GM18870 (cell line): ENCODE measurements at regions not wholly inside any gene's neighbourhood (a gene's known extent, or its start where the extent isn't known, plus 50 kb on each side); places are given as distances from the start of the nearest gene placed in this dataset.
"Not testable (repeated sequence)": the region's sequence is repeated elsewhere in the genome, so short reads cannot be mapped to it uniquely, and the experiment has no call there.

ENCODE experiments used
- ATAC-seq: cut with Tn5 transposase; IDR thresholded peaks from one replicate; pipeline ENCODE4 v1.9.1; 2021; ENCODE audit warnings: moderate library complexity; ENCODE audit not compliant: unreplicated experiment

DNA sequence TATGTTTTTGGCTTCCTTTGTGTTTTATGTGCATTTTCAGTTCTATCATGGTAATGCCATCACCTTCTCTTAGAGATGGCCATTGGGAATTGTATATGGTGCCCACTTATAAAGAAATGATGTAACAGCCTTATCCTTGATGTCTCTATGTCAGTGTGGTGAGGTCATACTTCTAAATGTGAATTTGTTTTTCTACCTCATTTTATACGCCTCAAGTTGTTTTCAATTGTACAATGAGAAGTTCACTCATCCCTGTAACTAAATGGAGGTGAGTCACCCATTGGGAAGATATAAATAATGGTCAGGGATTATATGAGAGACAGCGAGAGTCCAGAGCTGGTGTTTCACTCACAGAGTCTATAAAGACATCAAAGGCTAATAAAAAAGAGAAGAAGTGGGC, 402.4 kb downstream of the AGTPBP1 start:
- no peak for ATAC-seq

- no peak for ATAC-seq
These were observed 407.5 kb downstream of the AGTPBP1 start for GRCh38 chr9:85334228-85334627.

GRCh38 chr9:85332487-85332886, 409.3 kb downstream of the AGTPBP1 start:
- ATAC-seq, result no peak

DNA sequence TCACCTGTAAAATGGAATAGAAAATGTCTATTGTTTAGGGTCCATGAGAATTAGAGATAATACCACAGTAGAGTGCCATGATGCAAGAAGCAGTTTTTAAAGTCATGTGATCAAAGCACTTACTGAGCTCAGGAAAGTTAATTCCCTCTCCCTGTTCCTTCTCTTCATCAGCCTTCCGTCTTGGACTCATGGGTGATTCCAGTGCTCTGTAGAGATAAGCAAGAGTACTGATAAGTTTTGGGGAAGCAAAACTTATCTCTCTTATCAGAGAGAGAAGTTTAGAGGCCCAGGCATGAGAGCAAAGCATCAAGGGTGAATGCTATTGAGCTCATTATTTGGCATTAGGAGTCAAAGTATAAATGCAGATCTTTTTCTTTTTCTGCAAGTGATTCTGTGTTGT, 410.1 kb downstream of the AGTPBP1 start:
- no peak for ATAC-seq

- no peak for ATAC-seq
These were observed 419.2 kb downstream of the AGTPBP1 start for GRCh38 chr9:85322592-85322991.

GRCh38 chr9:85321561-85321960, 420.2 kb downstream of the AGTPBP1 start:
- ATAC-seq, result no peak

GRCh38 chr9:85319936-85320656, 421.7 kb downstream of the AGTPBP1 start:
- ATAC-seq, result no peak

DNA sequence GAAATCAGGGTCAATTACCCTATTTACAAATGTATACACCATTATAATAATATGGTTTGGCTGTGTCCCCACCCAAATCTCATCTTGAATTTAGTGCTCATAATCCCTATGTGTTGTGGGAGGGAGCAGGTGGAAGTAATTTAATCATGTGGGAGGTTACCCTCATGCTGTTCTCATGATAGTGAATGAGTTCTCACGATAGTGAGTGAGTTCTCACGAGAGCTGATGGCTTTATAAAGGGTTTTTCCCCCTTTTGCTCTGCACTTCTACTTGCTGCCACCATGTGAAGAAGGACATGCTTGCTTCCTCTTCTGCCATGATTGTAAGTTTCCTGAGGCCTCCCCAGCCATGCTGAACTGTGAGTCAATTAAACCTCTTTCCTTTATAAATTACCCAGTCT, 426.2 kb downstream of the AGTPBP1 start:
- not testable (repeated sequence) for ATAC-seq

- no peak for ATAC-seq
These were observed 431.2 kb downstream of the AGTPBP1 start for GRCh38 chr9:85310573-85310972.

- no peak for ATAC-seq
These were observed 438.0 kb downstream of the AGTPBP1 start for GRCh38 chr9:85303757-85304134.

- no peak for ATAC-seq
These were observed 438.6 kb downstream of the AGTPBP1 start for GRCh38 chr9:85302938-85303756.

- ATAC-seq, result no peak
These were observed 443.3 kb downstream of the AGTPBP1 start for GRCh38 chr9:85298499-85298898.

DNA sequence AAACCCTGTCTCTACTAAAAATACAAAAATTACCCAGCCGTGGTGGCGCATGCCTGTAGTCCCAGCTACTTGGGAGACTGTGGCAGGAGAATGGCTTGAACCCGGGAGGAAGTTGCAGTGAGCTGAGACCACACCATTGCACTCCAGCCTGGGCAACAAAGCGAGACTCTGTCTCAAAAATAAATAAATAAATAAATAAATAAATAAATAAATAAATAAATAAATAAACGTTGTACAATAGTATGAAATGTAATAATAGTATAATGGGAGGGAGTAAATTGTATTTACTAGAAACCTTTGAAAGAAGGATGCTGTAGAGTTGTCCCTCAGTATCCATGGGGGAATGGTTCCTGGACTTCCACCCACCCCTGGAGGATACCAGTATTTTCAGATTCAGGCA, 446.5 kb downstream of the AGTPBP1 start:
- not testable (repeated sequence) for ATAC-seq

GRCh38 chr9:85292261-85292660, 449.5 kb downstream of the AGTPBP1 start:
- ATAC-seq, result no peak

GRCh38 chr9:85291266-85291665, 450.5 kb downstream of the AGTPBP1 start:
- no peak for ATAC-seq

DNA sequence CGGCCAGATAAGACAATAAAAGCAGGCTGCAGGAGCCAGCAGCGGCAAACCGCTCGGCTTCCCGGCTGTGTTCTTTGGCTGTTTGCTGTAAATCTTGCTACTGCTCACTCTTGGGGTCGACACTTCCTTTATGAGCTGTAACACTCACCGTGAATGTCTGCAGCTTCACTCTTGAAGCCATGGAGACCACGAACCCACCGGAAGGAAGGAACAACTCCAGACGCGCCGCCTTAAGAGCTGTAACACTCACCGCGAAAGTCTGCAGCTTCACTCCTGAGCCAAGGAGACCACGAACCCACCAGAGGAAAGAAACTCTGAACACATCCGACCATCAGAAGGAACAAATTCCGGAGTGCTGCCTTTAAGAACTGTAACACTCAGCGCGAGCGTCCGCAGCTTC, 451.7 kb downstream of the AGTPBP1 start:
- ATAC-seq, result no peak

DNA sequence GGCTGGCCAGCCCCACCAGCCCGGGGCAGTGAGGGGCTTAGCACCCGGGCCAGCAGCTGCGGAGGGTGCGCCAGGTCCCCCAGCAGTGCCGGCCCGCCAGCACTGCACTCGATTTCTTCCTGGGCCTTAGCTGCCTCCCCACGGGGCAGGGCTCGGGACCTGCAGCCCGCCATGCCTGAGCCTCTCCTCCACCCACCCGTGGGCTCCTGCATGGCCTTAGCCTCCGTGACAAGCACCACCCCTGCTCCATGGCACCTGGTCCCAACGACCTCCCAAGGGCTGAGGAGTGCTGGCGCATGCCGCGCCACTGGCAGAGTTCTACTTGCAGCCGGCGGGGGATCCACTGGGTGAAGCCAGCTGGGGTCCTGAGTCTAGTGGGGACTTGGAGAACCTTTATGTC, 452.6 kb downstream of the AGTPBP1 start:
- no peak for ATAC-seq

DNA sequence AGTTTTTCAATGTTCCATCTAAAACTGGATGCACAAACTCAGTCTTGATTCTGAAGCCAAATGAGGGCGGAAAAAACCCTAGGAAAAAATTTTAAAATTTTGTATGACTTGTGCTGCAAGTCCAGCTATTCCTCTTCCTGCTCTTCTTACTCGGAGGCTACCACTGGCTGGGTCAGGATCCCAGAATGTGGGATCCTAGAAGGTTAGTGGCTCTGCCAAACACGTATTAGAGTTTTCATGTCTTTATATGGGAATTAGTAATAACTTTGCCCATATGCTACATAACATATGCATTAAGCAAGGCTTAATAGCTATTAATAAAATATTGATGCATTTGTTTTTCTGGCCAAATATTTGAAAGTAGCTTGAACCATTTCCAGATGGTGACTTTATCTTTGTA, 458.3 kb downstream of the AGTPBP1 start:
- ATAC-seq, result no peak

DNA sequence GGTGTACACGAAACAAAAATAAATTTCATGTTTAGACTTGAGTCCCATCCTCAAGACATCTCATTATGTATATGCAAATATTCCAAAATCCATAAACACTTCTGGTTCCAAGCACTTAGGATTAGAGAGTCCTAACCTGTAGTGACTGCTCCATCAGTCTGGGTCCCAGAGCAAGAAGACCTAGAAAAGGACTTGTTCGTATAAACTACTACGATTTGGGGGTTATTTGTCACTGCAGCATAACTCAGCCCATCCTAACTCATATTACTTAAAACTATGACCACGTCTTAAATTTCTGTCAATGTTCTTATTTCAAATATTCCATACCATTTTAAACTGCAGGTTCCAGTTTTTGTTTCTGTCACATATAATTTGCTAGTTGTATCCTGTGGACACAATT, 463.0 kb downstream of the AGTPBP1 start:
- ATAC-seq, result no peak

- no peak for ATAC-seq
These were observed 465.0 kb downstream of the AGTPBP1 start for GRCh38 chr9:85276741-85277140.

DNA sequence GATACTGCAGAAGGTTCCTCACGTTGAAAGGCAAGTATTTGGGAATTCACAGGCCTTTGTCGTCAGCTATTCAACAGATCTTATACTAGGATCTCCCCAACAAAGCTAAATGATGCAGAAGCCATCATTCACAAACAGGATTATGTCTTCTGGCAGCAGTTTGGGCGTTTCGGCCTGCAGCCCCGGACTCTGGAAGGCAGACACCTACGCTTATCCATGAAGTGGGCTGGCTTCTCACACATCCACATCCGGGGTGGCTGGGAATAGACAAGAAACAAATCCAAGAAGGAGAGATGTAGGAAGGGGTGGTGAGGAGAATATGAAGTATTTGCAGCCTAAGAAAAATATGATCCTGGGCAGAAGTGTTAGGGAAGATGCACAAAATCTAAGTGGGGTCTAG, 471.9 kb downstream of the AGTPBP1 start:
- ATAC-seq, result no peak

GRCh38 chr9:85268131-85268530, 473.6 kb downstream of the AGTPBP1 start:
- no peak for ATAC-seq
